ENCODE measurements at regions not wholly inside any gene's neighbourhood (a gene's known extent, or its start where the extent isn't known, plus 50 kb on each side); places are given as distances from the start of the nearest gene placed in this dataset.
"Not testable (repeated sequence)": the region's sequence is repeated elsewhere in the genome, so short reads cannot be mapped to it uniquely, and the experiment has no call there.

DNA sequence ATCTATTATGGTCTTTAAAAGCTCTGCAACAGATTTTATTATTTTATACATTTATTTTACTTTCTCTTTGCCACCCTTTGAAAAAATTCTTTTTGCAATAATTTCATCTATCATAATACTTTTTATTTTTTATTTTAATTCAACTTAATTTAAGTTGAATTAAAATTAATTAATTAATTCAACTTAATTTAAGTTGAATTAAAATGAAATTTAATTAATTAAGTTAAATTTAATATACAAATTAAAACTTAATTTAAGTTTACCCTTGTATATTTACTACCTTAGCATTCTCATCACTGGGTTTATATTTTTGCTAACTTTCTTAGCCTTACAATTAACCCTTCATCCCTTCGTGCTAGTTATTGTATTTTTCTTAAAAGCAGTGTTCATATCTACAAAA lies 301.4 kb downstream of the SLITRK5 start (continued):
- TF ChIP-seq, protein P1, sequence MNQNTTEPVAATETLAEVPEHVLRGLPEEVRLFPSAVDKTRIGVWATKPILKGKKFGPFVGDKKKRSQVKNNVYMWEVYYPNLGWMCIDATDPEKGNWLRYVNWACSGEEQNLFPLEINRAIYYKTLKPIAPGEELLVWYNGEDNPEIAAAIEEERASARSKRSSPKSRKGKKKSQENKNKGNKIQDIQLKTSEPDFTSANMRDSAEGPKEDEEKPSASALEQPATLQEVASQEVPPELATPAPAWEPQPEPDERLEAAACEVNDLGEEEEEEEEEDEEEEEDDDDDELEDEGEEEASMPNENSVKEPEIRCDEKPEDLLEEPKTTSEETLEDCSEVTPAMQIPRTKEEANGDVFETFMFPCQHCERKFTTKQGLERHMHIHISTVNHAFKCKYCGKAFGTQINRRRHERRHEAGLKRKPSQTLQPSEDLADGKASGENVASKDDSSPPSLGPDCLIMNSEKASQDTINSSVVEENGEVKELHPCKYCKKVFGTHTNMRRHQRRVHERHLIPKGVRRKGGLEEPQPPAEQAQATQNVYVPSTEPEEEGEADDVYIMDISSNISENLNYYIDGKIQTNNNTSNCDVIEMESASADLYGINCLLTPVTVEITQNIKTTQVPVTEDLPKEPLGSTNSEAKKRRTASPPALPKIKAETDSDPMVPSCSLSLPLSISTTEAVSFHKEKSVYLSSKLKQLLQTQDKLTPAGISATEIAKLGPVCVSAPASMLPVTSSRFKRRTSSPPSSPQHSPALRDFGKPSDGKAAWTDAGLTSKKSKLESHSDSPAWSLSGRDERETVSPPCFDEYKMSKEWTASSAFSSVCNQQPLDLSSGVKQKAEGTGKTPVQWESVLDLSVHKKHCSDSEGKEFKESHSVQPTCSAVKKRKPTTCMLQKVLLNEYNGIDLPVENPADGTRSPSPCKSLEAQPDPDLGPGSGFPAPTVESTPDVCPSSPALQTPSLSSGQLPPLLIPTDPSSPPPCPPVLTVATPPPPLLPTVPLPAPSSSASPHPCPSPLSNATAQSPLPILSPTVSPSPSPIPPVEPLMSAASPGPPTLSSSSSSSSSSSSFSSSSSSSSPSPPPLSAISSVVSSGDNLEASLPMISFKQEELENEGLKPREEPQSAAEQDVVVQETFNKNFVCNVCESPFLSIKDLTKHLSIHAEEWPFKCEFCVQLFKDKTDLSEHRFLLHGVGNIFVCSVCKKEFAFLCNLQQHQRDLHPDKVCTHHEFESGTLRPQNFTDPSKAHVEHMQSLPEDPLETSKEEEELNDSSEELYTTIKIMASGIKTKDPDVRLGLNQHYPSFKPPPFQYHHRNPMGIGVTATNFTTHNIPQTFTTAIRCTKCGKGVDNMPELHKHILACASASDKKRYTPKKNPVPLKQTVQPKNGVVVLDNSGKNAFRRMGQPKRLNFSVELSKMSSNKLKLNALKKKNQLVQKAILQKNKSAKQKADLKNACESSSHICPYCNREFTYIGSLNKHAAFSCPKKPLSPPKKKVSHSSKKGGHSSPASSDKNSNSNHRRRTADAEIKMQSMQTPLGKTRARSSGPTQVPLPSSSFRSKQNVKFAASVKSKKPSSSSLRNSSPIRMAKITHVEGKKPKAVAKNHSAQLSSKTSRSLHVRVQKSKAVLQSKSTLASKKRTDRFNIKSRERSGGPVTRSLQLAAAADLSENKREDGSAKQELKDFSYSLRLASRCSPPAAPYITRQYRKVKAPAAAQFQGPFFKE (tag by site-specific recombination; IDR thresholded peaks at IDR 0.05; ENCODE audit: borderline replicate concordance), result no peak
- TF ChIP-seq ZNF549 (tag by site-specific recombination; IDR thresholded peaks at IDR 0.05), result no peak
- TF ChIP-seq ZNF133 (tag by site-specific recombination; IDR thresholded peaks at IDR 0.05), result no peak
- TF ChIP-seq ZNF555 (tag by site-specific recombination; conservative IDR thresholded peaks at IDR 0.05), result no peak

DNA sequence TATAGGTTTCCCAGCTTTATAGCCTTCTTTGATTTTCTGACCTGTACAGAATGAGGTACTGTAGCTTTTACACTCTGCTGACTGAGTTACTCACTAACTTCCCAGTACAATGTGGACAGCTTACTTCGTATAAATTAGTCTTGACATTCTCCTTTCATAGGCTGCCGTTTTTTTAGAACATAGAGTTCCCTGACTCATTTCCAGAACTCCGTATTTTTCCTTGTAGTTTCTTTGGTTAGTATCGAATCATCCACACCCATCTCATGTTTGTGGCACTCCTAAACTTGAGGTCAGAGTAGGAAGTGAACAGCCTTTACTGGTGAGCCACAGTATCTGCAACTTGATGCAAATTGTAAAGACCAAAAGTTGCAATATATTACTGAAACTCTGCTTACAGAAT lies 303.9 kb downstream of the SLITRK5 start:
- TF ChIP-seq ZNF433 (tag by site-specific recombination; IDR thresholded peaks at IDR 0.05; ENCODE audit: low read depth) (no peak), ZNF843 (tag by site-specific recombination; IDR thresholded peaks at IDR 0.05) (no peak), ZNF302 (tag by site-specific recombination; IDR thresholded peaks at IDR 0.05; ENCODE audit: low read depth) (no peak), ZXDB (tag by site-specific recombination; IDR thresholded peaks at IDR 0.05) (no peak)
- TF ChIP-seq, protein P2, sequence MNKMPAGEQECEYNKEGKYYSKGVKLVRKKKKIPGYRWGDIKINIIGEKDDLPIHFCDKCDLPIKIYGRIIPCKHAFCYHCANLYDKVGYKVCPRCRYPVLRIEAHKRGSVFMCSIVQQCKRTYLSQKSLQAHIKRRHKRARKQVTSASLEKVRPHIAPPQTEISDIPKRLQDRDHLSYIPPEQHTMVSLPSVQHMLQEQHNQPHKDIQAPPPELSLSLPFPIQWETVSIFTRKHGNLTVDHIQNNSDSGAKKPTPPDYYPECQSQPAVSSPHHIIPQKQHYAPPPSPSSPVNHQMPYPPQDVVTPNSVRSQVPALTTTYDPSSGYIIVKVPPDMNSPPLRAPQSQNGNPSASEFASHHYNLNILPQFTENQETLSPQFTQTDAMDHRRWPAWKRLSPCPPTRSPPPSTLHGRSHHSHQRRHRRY (tag by site-specific recombination; IDR thresholded peaks at IDR 0.05), result no peak
- no peak overlapping the region for H3K4me3 ChIP-seq (ENCODE audit: low read depth, low read length)
- no peaks in the 10 kb centered on the region for H3K36me3 ChIP-seq (ENCODE audit: control insufficient read depth in 2 of 2, insufficient read depth in 1 of 2, low read length in 2 of 2)
- no peak overlapping the region for H3K27ac ChIP-seq (ENCODE audit: extremely low read depth, low read depth, low read length)
- H3K9me3 ChIP-seq (ENCODE audit: control insufficient read depth, insufficient read depth, low read depth, low read length), result no peaks in the 10 kb centered on the region
- ChIA-PET POLR2A (no interaction called here), CTCF (no interaction called here)
- H3K4me1 ChIP-seq (ENCODE audit: control insufficient read depth, insufficient read depth, low read length), result no peaks in the 10 kb centered on the region

DNA sequence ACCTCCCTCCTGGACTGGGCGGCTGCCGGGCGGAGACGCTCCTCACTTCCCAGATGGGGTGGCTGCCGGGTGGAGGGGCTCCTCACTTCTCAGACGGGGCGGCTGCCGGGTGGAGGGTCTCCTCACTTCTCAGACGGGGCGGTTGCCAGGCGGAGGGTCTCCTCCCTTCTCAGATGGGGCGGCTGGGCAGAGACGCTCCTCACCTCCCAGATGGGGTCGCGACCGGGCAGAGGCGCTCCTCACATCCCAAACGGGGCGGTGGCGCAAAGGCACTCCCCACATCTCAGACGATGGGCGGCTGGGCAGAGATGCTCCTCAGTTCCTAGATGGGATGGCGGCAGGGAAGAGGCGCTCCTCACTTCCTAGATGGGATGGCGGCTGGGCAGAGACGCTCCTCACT lies 305.5 kb downstream of the SLITRK5 start:
- CTCF ChIA-PET; H3K9me3 ChIP-seq (ENCODE audit: control insufficient read depth, insufficient read depth, low read depth, low read length); H3K36me3 ChIP-seq (ENCODE audit: control insufficient read depth in 2 of 2, insufficient read depth in 1 of 2, low read length in 2 of 2); H3K4me1 ChIP-seq (ENCODE audit: control insufficient read depth, insufficient read depth, low read length); H3K27ac ChIP-seq (ENCODE audit: extremely low read depth, low read depth, low read length); POLR2A ChIA-PET; H3K4me3 ChIP-seq (ENCODE audit: low read depth, low read length): not testable (repeated sequence)

DNA sequence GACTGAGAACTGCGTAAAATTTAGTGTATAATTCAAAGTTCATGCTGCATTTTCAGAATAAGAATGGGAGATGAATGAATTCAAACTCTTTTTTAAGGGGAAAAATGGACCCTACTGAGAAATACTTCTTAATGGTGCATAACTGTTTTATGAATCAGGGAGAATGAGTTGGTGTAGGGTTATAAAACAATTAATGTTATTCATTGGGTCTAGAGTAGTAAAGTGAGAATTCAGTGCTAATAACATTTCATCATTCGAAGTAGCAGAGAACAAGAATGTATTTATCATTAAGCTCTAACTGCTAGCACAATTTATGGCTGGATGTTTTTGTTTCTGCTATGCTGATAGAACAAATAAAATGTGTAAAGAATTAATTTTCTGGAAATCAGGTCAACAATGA lies 310.2 kb downstream of the SLITRK5 start:
- Histone ChIP-seq H3K27ac (ENCODE audit: extremely low read depth, low read depth, low read length) (no peak overlapping the region), H3K4me3 (ENCODE audit: low read depth, low read length) (no peak overlapping the region), H3K9me3 (ENCODE audit: control insufficient read depth, insufficient read depth, low read depth, low read length) (no peaks in the 10 kb centered on the region), H3K36me3 (ENCODE audit: control insufficient read depth in 2 of 2, insufficient read depth in 1 of 2, low read length in 2 of 2) (no peaks in the 10 kb centered on the region), H3K4me1 (ENCODE audit: control insufficient read depth, insufficient read depth, low read length) (no peaks in the 10 kb centered on the region)
- no peak for TF ChIP-seq ZNF701 (tag by site-specific recombination; IDR thresholded peaks at IDR 0.05)
- POLR2A ChIA-PET, result no interaction called here
- CTCF ChIA-PET, result no interaction called here

DNA sequence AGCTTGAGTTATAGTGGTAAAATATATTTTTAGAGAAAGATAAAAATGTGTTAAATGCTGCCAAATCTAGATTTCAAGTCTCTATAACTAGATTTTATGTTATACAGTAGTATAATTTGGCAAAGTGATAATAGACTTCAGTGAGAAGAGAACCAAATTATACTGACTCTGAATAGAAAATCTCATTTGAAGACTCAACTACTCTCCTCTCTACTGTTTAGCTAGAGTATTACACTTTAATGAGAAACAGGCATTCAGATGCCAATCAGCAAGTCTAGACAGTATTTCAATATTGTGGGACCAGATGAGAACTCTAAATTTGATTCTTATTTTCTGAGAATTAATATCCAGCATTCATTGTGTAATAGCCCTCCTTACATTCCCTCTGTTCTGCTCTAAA lies 311.2 kb downstream of the SLITRK5 start:
- ChIA-PET POLR2A (no interaction called here), CTCF (no interaction called here)
- no peaks in the 10 kb centered on the region for H3K36me3 ChIP-seq (ENCODE audit: control insufficient read depth in 2 of 2, insufficient read depth in 1 of 2, low read length in 2 of 2)
- no peak overlapping the region for H3K4me3 ChIP-seq (ENCODE audit: low read depth, low read length)
- no peaks in the 10 kb centered on the region for H3K4me1 ChIP-seq (ENCODE audit: control insufficient read depth, insufficient read depth, low read length)
- no peak overlapping the region for H3K27ac ChIP-seq (ENCODE audit: extremely low read depth, low read depth, low read length)
- H3K9me3 ChIP-seq (ENCODE audit: control insufficient read depth, insufficient read depth, low read depth, low read length), result no peaks in the 10 kb centered on the region
- TF ChIP-seq IKZF3 (tag by site-specific recombination; IDR thresholded peaks at IDR 0.05), result no peak
- no peak for TF ChIP-seq GLIS1 (tag by site-specific recombination; IDR thresholded peaks at IDR 0.05)
- TF ChIP-seq, protein P3, sequence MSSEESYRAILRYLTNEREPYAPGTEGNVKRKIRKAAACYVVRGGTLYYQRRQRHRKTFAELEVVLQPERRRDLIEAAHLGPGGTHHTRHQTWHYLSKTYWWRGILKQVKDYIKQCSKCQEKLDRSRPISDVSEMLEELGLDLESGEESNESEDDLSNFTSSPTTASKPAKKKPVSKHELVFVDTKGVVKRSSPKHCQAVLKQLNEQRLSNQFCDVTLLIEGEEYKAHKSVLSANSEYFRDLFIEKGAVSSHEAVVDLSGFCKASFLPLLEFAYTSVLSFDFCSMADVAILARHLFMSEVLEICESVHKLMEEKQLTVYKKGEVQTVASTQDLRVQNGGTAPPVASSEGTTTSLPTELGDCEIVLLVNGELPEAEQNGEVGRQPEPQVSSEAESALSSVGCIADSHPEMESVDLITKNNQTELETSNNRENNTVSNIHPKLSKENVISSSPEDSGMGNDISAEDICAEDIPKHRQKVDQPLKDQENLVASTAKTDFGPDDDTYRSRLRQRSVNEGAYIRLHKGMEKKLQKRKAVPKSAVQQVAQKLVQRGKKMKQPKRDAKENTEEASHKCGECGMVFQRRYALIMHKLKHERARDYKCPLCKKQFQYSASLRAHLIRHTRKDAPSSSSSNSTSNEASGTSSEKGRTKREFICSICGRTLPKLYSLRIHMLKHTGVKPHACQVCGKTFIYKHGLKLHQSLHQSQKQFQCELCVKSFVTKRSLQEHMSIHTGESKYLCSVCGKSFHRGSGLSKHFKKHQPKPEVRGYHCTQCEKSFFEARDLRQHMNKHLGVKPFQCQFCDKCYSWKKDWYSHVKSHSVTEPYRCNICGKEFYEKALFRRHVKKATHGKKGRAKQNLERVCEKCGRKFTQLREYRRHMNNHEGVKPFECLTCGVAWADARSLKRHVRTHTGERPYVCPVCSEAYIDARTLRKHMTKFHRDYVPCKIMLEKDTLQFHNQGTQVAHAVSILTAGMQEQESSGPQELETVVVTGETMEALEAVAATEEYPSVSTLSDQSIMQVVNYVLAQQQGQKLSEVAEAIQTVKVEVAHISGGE (tag by site-specific recombination; conservative IDR thresholded peaks at IDR 0.05; ENCODE audit: low read depth), result no peak
- TF ChIP-seq, protein P4, sequence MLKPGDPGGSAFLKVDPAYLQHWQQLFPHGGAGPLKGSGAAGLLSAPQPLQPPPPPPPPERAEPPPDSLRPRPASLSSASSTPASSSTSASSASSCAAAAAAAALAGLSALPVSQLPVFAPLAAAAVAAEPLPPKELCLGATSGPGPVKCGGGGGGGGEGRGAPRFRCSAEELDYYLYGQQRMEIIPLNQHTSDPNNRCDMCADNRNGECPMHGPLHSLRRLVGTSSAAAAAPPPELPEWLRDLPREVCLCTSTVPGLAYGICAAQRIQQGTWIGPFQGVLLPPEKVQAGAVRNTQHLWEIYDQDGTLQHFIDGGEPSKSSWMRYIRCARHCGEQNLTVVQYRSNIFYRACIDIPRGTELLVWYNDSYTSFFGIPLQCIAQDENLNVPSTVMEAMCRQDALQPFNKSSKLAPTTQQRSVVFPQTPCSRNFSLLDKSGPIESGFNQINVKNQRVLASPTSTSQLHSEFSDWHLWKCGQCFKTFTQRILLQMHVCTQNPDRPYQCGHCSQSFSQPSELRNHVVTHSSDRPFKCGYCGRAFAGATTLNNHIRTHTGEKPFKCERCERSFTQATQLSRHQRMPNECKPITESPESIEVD (tag by site-specific recombination; IDR thresholded peaks at IDR 0.05), result no peak
- no peak for TF ChIP-seq ZNF221 (tag by site-specific recombination; IDR thresholded peaks at IDR 0.05; ENCODE audit: borderline replicate concordance)

Data from HEK293 (cell line).